Retinal pigment epithelial cell (primary cell): ENCODE measurements at regions not wholly inside any gene's neighbourhood (a gene's known extent, or its start where the extent isn't known, plus 50 kb on each side); places are given as distances from the start of the nearest gene placed in this dataset.

Experiments used
- DNase-seq: peaks from one replicate; pipeline ENCODE4 v3.0.0-alpha.2; 2010; ENCODE audit warnings: low read depth
- H3K4me3 ChIP-seq: 2 replicates; pipeline ENCODE4 v1.5.1; 2011; ENCODE audit warnings: mild to moderate bottlenecking, low read length, control low read depth, moderate library complexity
- CTCF ChIP-seq: conservative IDR thresholded peaks from 2 replicates; pipeline ENCODE4 v1.5.1; 2011; ENCODE audit warnings: low read depth, low read length, control low read depth, inconsistent platforms

DNA sequence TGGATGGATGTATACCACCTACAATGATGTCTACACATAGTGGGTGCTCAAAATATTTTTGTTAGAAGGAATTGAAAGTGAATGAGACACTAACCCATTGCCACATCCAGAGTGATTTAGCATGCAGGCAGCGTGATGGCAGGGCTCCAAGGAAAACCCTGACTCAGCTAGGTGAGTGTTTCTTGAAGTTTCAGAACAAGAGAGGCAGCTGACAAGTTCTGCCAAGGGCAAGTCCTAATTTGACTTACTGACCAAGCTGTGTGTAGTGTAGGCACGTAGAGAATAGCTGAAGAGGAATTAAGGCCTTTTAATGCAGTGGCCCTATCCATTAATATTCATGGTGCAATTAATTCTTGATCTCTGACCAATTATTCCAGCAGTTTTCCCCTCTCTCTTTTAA lies 107.8 kb upstream of the ATP10B start:
- peak; percentile 12 for DNase-seq
- H3K4me3 ChIP-seq: no peak overlapping the region
- no peak for TF ChIP-seq CTCF

- no peak overlapping the region for H3K4me3 ChIP-seq
- TF ChIP-seq CTCF: no peak
- DNase-seq: no peak
Measured at GRCh38 chr5:160957312-160957861, 105.4 kb upstream of the ATP10B start.

GRCh38 chr5:160956051-160956450 lies 104.0 kb upstream of the ATP10B start:
- no peak overlapping the region for H3K4me3 ChIP-seq
- DNase-seq: no peak
- TF ChIP-seq CTCF: no peak

DNA sequence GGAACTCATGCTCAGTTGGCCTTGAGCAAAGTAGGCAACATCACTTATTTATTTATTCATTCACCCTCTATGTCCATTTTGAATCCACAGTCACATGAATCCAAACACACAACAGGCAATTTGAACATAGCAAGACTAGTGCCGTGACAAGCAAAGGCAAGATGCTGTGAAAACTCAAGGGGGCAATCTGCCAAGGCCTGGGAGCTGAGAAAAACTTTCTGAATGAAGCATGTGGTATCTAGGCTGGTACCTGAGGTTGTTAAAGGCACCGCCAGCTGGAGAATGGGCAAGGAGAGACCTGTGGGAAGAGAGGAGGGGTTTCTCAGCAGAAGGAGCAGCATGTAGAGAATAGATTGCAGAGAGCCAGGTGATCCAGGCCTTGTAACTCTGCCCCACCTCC lies 98.3 kb upstream of the ATP10B start:
- H3K4me3 ChIP-seq: no peak overlapping the region
- DNase-seq: no peak
- no peak for TF ChIP-seq CTCF

- DNase-seq: no peak
- H3K4me3 ChIP-seq: no peak overlapping the region
- no peak for TF ChIP-seq CTCF
Measured at GRCh38 chr5:160940725-160941124, 88.7 kb upstream of the ATP10B start.

GRCh38 chr5:160938532-160938931 lies 86.5 kb upstream of the ATP10B start:
- no peak for TF ChIP-seq CTCF
- H3K4me3 ChIP-seq: no peak overlapping the region
- peak; percentile 93 for DNase-seq

DNA sequence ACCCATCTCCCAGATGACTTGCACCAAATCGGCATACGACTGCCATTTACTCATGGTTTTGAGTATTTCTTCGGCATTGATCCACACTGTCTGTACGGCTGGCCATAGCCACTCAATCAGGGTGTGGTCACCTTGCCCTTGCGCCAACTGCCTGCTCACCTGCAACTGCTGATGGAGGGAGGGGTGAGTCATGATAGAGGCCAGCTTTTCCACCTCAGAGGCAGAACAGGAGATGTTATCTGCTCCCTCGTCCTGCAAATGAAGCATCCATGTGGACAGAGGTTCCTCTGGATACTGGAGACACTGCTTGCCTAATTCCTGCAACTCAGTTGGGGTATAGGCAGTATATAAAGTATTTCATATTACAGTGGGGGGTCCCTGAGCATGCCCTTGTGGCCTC lies 85.6 kb upstream of the ATP10B start:
- TF ChIP-seq CTCF: no peak
- DNase-seq: no peak
- no peak overlapping the region for H3K4me3 ChIP-seq
